Mucosa of descending colon (tissue), 3 donors: ENCODE measurements at regions not wholly inside any gene's neighbourhood (a gene's known extent, or its start where the extent isn't known, plus 50 kb on each side); places are given as distances from the start of the nearest gene placed in this dataset.

Source experiments
- ATAC-seq: fragments of 200-7000 bp; cut with Tn5 transposase; one replicate; pipeline ENCODE4 v1.9.1; 2020; ENCODE audit warnings: mild to moderate bottlenecking, moderate library complexity
- DNase-seq, 3 donors: peaks; one replicate each; pipeline ENCODE4 v3.0.0-alpha.2; 2020
- H3K36me3 ChIP-seq: fragments of 200-600 bp; one replicate; pipeline ENCODE4 v1.8.0; 2021; ENCODE audit warnings: low read depth, mild to moderate bottlenecking
- H3K4me1 ChIP-seq: fragments of 200-600 bp; one replicate; pipeline ENCODE4 v1.8.0; 2021; ENCODE audit warnings: low read depth, mild to moderate bottlenecking
- H3K4me3 ChIP-seq: fragments of 200-600 bp; one replicate; pipeline ENCODE4 v1.8.0; 2021; ENCODE audit warnings: mild to moderate bottlenecking
- H3K9me3 ChIP-seq: fragments of 200-600 bp; one replicate; pipeline ENCODE4 v1.8.0; 2021; ENCODE audit warnings: mild to moderate bottlenecking
- CTCF ChIP-seq: fragments of 200-600 bp; IDR thresholded peaks from one replicate; pipeline ENCODE4 v1.8.0; 2022; ENCODE audit warnings: antibody characterized with exemption, mild to moderate bottlenecking
- intact Hi-C, 2 donors: fragments of 100-400 bp; cut with DNase I in 1 of 2; cut with micrococcal nuclease in 1 of 2; formaldehyde crosslinking; loops; one replicate each; pipeline versions ENCODE4 v1.11.0 to v1.11.1; 2022; cut with DNase I, micrococcal nuclease
- donor health status: DM: no; HTN: no; CAD: no; lungs with moderate emphysema.
- donor health status: DM: no; HTN: no; CAD: no.
- donor health status: DM: no; HTN: yes; CAD: no.

GRCh38 chr4:54371173-54371572, 142.1 kb downstream of the PDGFRA start:
- Histone ChIP-seq H3K36me3 (no peaks in the 10 kb centered on the region), H3K4me1 (no peaks in the 10 kb centered on the region), H3K4me3 (no peak overlapping the region), H3K9me3 (no peaks in the 10 kb centered on the region)
- no peak for DNase-seq
- intact Hi-C loops: no loop called here
- ATAC-seq: no peak
- no peak for TF ChIP-seq CTCF

- H3K4me3 ChIP-seq: no peak overlapping the region
- ATAC-seq (no peak), DNase-seq (no peak)
- H3K36me3 ChIP-seq: no peaks in the 10 kb centered on the region
- no peaks in the 10 kb centered on the region for H3K9me3 ChIP-seq
- H3K4me1 ChIP-seq: no peaks in the 10 kb centered on the region
- TF ChIP-seq CTCF: no peak
- intact Hi-C loops: no loop called here
Measured at GRCh38 chr4:54372951-54373350, 143.9 kb downstream of the PDGFRA start.

GRCh38 chr4:54373718-54374210, 144.7 kb downstream of the PDGFRA start:
- intact Hi-C loops: no loop called here
- ATAC-seq: no peak
- Histone ChIP-seq H3K9me3 (no peaks in the 10 kb centered on the region), H3K4me3 (no peak overlapping the region), H3K36me3 (no peaks in the 10 kb centered on the region), H3K4me1 (no peaks in the 10 kb centered on the region)
- no peak for DNase-seq
- no peak for TF ChIP-seq CTCF

- no peaks in the 10 kb centered on the region for H3K4me1 ChIP-seq
- intact Hi-C loops: no loop called here
- DNase-seq: no peak
- no peak for ATAC-seq
- no peaks in the 10 kb centered on the region for H3K9me3 ChIP-seq
- no peaks in the 10 kb centered on the region for H3K36me3 ChIP-seq
- no peak overlapping the region for H3K4me3 ChIP-seq
- TF ChIP-seq CTCF: no peak
Measured at GRCh38 chr4:54378461-54378860, 149.4 kb downstream of the PDGFRA start.

GRCh38 chr4:54384152-54384551, 155.1 kb downstream of the PDGFRA start:
- ATAC-seq: no peak
- no peak for DNase-seq
- intact Hi-C loops: no loop called here

More at GRCh38 chr4:54384152-54384551, 155.1 kb downstream of the PDGFRA start:
- Histone ChIP-seq H3K9me3 (no peaks in the 10 kb centered on the region), H3K36me3 (no peaks in the 10 kb centered on the region), H3K4me3 (no peak overlapping the region), H3K4me1 (no peaks in the 10 kb centered on the region)
- TF ChIP-seq CTCF: no peak
